NT2/D1 (cell line): ENCODE measurements at regions not wholly inside any gene's neighbourhood (a gene's known extent, or its start where the extent isn't known, plus 50 kb on each side); places are given as distances from the start of the nearest gene placed in this dataset.

Experiments
- DNase-seq: peaks from one replicate; pipeline ENCODE4 v3.0.0-alpha.2; 2011; ENCODE audit warnings: low read depth, low spot score
- H3K27me3 ChIP-seq: 2 replicates; pipeline ENCODE4 v1.6.0; 2011; ENCODE audit warnings: mild to moderate bottlenecking; ENCODE audit not compliant: insufficient read length, insufficient read depth
- H3K36me3 ChIP-seq: 2 replicates; pipeline ENCODE4 v1.6.1; 2011; ENCODE audit warnings: mild to moderate bottlenecking, low read length, mixed read lengths; ENCODE audit not compliant: insufficient read depth, insufficient read length
- H3K4me1 ChIP-seq: 2 replicates; pipeline ENCODE4 v1.5.1; 2011; ENCODE audit not compliant: insufficient read depth, insufficient read length
- H3K4me3 ChIP-seq: 2 replicates; pipeline ENCODE4 v1.5.1; 2011; ENCODE audit warnings: low read depth; ENCODE audit not compliant: insufficient read length
- H3K9ac ChIP-seq: 2 replicates; pipeline ENCODE4 v1.6.0; 2011; ENCODE audit warnings: low read depth; ENCODE audit not compliant: insufficient read length
- H3K9me3 ChIP-seq: 2 replicates; pipeline ENCODE4 v1.5.1; 2011; ENCODE audit warnings: mild to moderate bottlenecking, low read length; ENCODE audit not compliant: insufficient read depth
- SUZ12 ChIP-seq: IDR thresholded peaks from 2 replicates; pipeline ENCODE4 v1.6.1; 2011; ENCODE audit not compliant: insufficient read length, insufficient read depth; ENCODE audit errors: extremely low read depth
- YY1 ChIP-seq: IDR thresholded peaks from 2 replicates; pipeline ENCODE4 v1.6.1; 2011; ENCODE audit not compliant: insufficient read length, insufficient read depth
- ZNF274 ChIP-seq: IDR thresholded peaks from 2 replicates; pipeline ENCODE4 v1.6.1; 2011; ENCODE audit warnings: mild to moderate bottlenecking, low read depth, low read length

- no peaks in the 10 kb centered on the region for H3K36me3 ChIP-seq
- no peak for DNase-seq
- no peak overlapping the region for H3K4me3 ChIP-seq
- TF ChIP-seq ZNF274, result no peak
- no peak for TF ChIP-seq YY1
- TF ChIP-seq SUZ12, result no peak
- H3K9me3 ChIP-seq, result peaks cover 10% of the 10 kb centered on the region; the same call in 1 of the 2 replicates
- H3K9ac ChIP-seq, result no peak overlapping the region
- no peaks in the 10 kb centered on the region for H3K27me3 ChIP-seq
- H3K4me1 ChIP-seq, result no peaks in the 10 kb centered on the region
Observed at GRCh38 chr16:9567666-9568065, 476.2 kb downstream of the HAPSTR1 start.

GRCh38 chr16:9568261-9568660 lies 476.8 kb downstream of the HAPSTR1 start:
- no peak overlapping the region for H3K4me3 ChIP-seq

GRCh38 chr16:9570521-9570920 lies 479.1 kb downstream of the HAPSTR1 start:
- Histone ChIP-seq H3K27me3 (no peaks in the 10 kb centered on the region), H3K36me3 (no peaks in the 10 kb centered on the region), H3K4me1 (no peaks in the 10 kb centered on the region), H3K9me3 (peaks cover 10% of the 10 kb centered on the region; the same call in 1 of the 2 replicates), H3K4me3 (no peak overlapping the region), H3K9ac (no peak overlapping the region)
- TF ChIP-seq SUZ12, result no peak
- TF ChIP-seq YY1, result no peak
- TF ChIP-seq ZNF274, result no peak
- DNase-seq, result no peak

More at GRCh38 chr16:9568261-9568660, 476.8 kb downstream of the HAPSTR1 start:
- TF ChIP-seq ZNF274 (no peak), SUZ12 (no peak), YY1 (no peak)
- no peak for DNase-seq
- H3K4me1 ChIP-seq, result no peaks in the 10 kb centered on the region
- no peak overlapping the region for H3K9ac ChIP-seq
- no peaks in the 10 kb centered on the region for H3K27me3 ChIP-seq
- H3K9me3 ChIP-seq, result peaks cover 10% of the 10 kb centered on the region; the same call in 1 of the 2 replicates
- H3K36me3 ChIP-seq, result no peaks in the 10 kb centered on the region

- no peaks in the 10 kb centered on the region for H3K36me3 ChIP-seq
- TF ChIP-seq YY1 (no peak), SUZ12 (no peak), ZNF274 (no peak)
- DNase-seq, result no peak
- no peaks in the 10 kb centered on the region for H3K9me3 ChIP-seq
- H3K4me1 ChIP-seq, result no peaks in the 10 kb centered on the region
- no peak overlapping the region for H3K9ac ChIP-seq
- no peak overlapping the region for H3K4me3 ChIP-seq
- no peaks in the 10 kb centered on the region for H3K27me3 ChIP-seq
Observed at GRCh38 chr16:9578459-9578858, 487.0 kb downstream of the HAPSTR1 start.

- H3K36me3 ChIP-seq, result no peaks in the 10 kb centered on the region
- no peaks in the 10 kb centered on the region for H3K27me3 ChIP-seq
- no peaks in the 10 kb centered on the region for H3K9me3 ChIP-seq
- no peaks in the 10 kb centered on the region for H3K4me1 ChIP-seq
- TF ChIP-seq SUZ12, result no peak
- no peak for TF ChIP-seq YY1
- no peak for TF ChIP-seq ZNF274
- no peak for DNase-seq
- H3K4me3 ChIP-seq, result no peak overlapping the region
- H3K9ac ChIP-seq, result no peak overlapping the region
Observed at GRCh38 chr16:9580025-9580424, 488.6 kb downstream of the HAPSTR1 start.

GRCh38 chr16:9593440-9593839 lies 502.0 kb downstream of the HAPSTR1 start:
- no peaks in the 10 kb centered on the region for H3K4me1 ChIP-seq
- no peak for TF ChIP-seq ZNF274
- TF ChIP-seq YY1, result no peak
- TF ChIP-seq SUZ12, result no peak
- no peak for DNase-seq
- H3K36me3 ChIP-seq, result no peaks in the 10 kb centered on the region
- H3K9me3 ChIP-seq, result peaks cover 6% of the 10 kb centered on the region; the same call in 1 of the 2 replicates
- no peaks in the 10 kb centered on the region for H3K27me3 ChIP-seq
- no peak overlapping the region for H3K9ac ChIP-seq
- no peak overlapping the region for H3K4me3 ChIP-seq

GRCh38 chr16:9594047-9594446 lies 502.6 kb downstream of the HAPSTR1 start:
- no peak for DNase-seq
- H3K4me1 ChIP-seq, result no peaks in the 10 kb centered on the region
- H3K27me3 ChIP-seq, result no peaks in the 10 kb centered on the region
- no peak overlapping the region for H3K4me3 ChIP-seq
- H3K9me3 ChIP-seq, result peaks cover 6% of the 10 kb centered on the region; the same call in 1 of the 2 replicates
- TF ChIP-seq YY1, result no peak
- no peak for TF ChIP-seq SUZ12
- TF ChIP-seq ZNF274, result no peak
- H3K36me3 ChIP-seq, result no peaks in the 10 kb centered on the region
- H3K9ac ChIP-seq, result no peak overlapping the region

GRCh38 chr16:9594946-9595345 lies 503.5 kb downstream of the HAPSTR1 start:
- Histone ChIP-seq H3K9ac (no peak overlapping the region), H3K36me3 (no peaks in the 10 kb centered on the region), H3K4me3 (no peak overlapping the region), H3K9me3 (peaks cover 6% of the 10 kb centered on the region; the same call in 1 of the 2 replicates), H3K27me3 (no peaks in the 10 kb centered on the region), H3K4me1 (no peaks in the 10 kb centered on the region)
- no peak for DNase-seq
- TF ChIP-seq ZNF274 (no peak), SUZ12 (no peak), YY1 (no peak)
